Parathyroid adenoma (tissue), 2 donors: ENCODE measurements at regions not wholly inside any gene's neighbourhood (a gene's known extent, or its start where the extent isn't known, plus 50 kb on each side); places are given as distances from the start of the nearest gene placed in this dataset.
"Not testable (repeated sequence)": the region's sequence is repeated elsewhere in the genome, so short reads cannot be mapped to it uniquely, and the experiment has no call there.

Experiments
- H2AFZ ChIP-seq: fragments of 300-600 bp; sonication (generic); one replicate; pipeline ENCODE4 v1.7.0; 2017; ENCODE audit warnings: antibody characterized with exemption, mild to moderate bottlenecking
- H3K27ac ChIP-seq: fragments of 300-600 bp; sonication (generic); one replicate; pipeline ENCODE4 v1.7.0; 2017
- H3K27me3 ChIP-seq: fragments of 300-600 bp; sonication (generic); one replicate; pipeline ENCODE4 v1.7.0; 2017; ENCODE audit warnings: low read length; ENCODE audit not compliant: control insufficient read depth, insufficient read depth
- H3K36me3 ChIP-seq: fragments of 300-600 bp; sonication (generic); one replicate; pipeline ENCODE4 v1.7.0; 2017; ENCODE audit warnings: low read length; ENCODE audit not compliant: control insufficient read depth, insufficient read depth
- H3K4me1 ChIP-seq: fragments of 300-600 bp; sonication (generic); one replicate; pipeline ENCODE4 v1.7.0; 2017; ENCODE audit warnings: control low read depth
- H3K4me2 ChIP-seq: fragments of 300-600 bp; sonication (generic); one replicate; pipeline ENCODE4 v1.7.0; 2017; ENCODE audit warnings: low read length
- H3K4me3 ChIP-seq: fragments of 300-600 bp; sonication (generic); one replicate; pipeline ENCODE4 v1.7.0; 2017; ENCODE audit warnings: low read depth, low read length
- H3K79me2 ChIP-seq: fragments of 300-600 bp; sonication (generic); one replicate; pipeline ENCODE4 v1.7.0; 2017; ENCODE audit warnings: control low read depth
- H3K9ac ChIP-seq: fragments of 300-600 bp; sonication (generic); one replicate; pipeline ENCODE4 v1.7.0; 2017; ENCODE audit warnings: mild to moderate bottlenecking
- H3K9me3 ChIP-seq: fragments of 300-600 bp; sonication (generic); one replicate; pipeline ENCODE4 v1.7.0; 2017; ENCODE audit warnings: low read length; ENCODE audit not compliant: control insufficient read depth
- TF ChIP-seq, protein P1 (sequence below): fragments of 300-600 bp; sonication (generic); IDR thresholded peaks from one replicate; pipeline ENCODE4 v1.7.0; 2017; ENCODE audit warnings: antibody characterized with exemption, mild to moderate bottlenecking
- donor health status: primary hyperparathyroidism.

DNA sequence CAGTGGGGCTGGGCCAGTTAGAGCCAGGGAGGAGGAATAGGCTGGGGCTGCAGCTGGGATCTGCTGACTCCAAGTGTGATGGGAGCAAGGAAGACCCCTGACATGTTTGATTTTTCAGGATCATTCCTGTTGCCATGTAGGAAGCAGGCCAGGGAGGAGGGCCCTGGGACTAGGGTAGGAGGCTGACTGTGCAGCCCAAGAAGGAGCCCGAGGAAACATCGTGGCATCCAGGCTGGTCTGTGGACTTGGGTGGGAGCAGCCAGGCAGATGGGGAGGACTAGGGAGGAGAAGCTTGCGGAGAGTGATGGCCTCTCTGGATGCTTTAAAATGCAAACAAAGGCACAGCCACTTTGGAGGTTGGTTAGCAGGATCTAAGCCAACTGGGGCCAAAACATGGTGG lies 311.4 kb upstream of the WSB1 start:
- not testable (repeated sequence) for H3K27ac ChIP-seq, H3K4me3 ChIP-seq, H3K4me2 ChIP-seq, H3K9me3 ChIP-seq, H3K36me3 ChIP-seq, H3K4me1 ChIP-seq, H3K79me2 ChIP-seq, H2AFZ ChIP-seq, H3K9ac ChIP-seq, H3K27me3 ChIP-seq

DNA sequence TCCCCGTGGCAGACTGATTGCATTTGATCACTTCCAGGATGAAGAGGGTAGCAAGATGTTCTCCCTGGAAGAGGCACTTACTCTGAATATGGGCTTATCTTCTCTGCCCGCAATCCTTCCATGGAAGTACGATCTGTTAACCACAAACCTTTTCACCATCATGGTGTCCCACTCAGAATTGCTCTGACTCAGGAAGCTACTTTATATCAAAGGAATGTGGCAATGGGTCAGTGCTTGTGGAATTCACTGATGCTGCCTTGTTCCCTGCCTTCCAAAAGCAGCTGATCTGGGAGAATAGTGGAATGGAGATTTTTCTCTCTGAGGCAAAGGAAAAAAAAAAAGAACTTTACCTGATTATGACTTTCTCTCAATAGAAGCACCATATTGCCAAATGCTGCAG lies 306.1 kb upstream of the WSB1 start:
- not testable (repeated sequence) for H3K27me3 ChIP-seq, H2AFZ ChIP-seq, H3K4me1 ChIP-seq, H3K4me3 ChIP-seq, H3K27ac ChIP-seq, H3K9ac ChIP-seq, H3K79me2 ChIP-seq, H3K9me3 ChIP-seq, H3K36me3 ChIP-seq, H3K4me2 ChIP-seq

DNA sequence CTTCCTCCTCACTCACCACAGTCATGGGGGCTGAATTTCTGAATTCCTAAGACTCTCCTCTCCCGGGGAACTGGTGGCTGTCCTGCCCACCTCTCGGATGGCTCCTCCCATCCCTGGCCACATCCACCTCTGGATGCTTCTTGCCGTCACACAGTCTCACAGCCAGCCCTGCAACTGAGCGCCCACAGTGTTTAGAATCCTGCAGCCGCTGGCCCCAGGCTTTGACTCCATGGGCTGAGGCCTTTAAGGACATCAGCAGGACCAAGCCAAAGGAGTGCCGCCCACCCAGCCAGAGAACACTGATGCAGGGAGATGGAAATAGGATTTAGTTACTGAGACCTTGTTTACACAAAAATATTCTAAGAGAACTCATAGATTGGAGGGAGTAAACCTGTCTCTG lies 299.3 kb upstream of the WSB1 start:
- not testable (repeated sequence) for H3K4me2 ChIP-seq, H3K79me2 ChIP-seq, H3K9me3 ChIP-seq, H3K4me1 ChIP-seq, H3K36me3 ChIP-seq, H3K27ac ChIP-seq, H3K27me3 ChIP-seq, H2AFZ ChIP-seq, H3K4me3 ChIP-seq, H3K9ac ChIP-seq

DNA sequence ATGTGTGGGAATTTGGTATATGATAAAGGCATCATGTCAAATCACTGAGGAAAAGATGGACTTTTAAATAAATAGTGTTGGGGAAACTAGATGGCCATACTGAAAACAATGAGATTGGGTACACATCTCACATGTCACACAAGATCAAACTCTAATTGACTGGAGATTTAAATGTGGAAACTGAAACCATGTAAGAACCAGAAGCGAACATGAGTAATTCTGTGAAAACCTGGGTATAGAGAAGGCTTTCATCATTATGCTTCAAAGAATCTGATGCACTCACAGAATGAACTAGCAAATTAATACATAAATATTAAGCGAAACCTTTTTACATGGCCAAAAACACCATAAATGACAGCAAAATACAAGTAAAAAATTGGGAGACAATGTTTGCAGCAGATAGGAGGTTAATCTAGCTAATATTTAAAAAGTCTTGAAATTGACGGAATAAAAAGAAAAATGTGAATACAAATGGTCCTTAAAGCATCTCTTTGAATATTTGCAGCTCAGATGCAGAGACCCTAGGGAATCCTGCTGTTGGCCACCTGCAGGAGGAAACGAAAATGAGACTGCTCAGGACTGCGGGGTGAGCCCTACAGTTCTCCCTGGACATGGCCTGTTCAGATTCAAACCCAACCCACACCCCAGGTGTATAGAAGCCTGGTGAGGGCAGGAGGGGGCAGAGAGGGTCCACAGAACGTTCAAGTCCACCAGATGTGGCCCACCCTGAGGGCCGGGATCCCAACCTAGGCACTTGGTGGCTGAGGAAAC lies 297.6 kb upstream of the WSB1 start:
- H3K9ac ChIP-seq, H3K27me3 ChIP-seq, H3K4me3 ChIP-seq, H2AFZ ChIP-seq, H3K4me1 ChIP-seq, H3K4me2 ChIP-seq, H3K79me2 ChIP-seq, H3K36me3 ChIP-seq, H3K9me3 ChIP-seq, H3K27ac ChIP-seq: not testable (repeated sequence)

DNA sequence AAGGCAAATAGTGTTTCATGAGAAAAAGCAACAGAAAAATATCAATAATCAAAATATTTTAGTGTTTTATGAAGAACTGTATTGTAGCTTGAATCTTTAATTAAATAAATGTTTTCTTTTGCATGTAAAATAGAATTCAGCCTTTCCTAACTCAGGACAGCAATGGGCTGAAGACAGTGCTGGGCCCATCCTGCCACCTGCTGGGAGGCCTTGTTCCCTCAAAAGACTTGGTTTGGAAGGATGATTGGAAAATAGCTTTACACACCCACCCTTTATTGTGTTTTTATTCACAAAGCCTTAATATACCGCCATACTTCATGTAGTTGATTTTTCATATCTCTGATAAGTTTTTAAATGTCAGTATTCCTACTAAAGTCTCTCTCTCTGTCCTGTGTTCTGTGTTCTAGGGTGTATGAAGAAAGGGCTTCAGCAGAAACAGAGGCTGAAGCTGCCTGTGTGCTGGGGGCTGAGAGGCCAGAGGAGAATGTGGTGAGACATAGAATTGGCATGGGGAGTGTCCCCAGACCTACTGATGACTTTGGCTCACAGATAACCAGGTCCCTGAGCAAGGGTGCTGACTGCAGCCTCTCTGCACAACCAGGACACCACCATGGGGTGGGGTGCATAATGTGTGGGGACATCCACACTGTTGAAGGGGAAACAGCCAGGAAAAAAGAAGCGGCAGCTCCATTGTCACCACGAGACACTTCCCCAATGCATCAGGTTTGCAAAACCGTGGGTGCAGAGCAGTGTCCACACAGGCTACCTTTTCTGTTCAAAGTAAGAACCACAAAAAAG lies 286.0 kb upstream of the WSB1 start:
- not testable (repeated sequence) for H3K27me3 ChIP-seq, H3K79me2 ChIP-seq, H3K9ac ChIP-seq, H3K4me2 ChIP-seq, H2AFZ ChIP-seq, H3K27ac ChIP-seq, H3K9me3 ChIP-seq, H3K4me1 ChIP-seq, H3K4me3 ChIP-seq, H3K36me3 ChIP-seq

DNA sequence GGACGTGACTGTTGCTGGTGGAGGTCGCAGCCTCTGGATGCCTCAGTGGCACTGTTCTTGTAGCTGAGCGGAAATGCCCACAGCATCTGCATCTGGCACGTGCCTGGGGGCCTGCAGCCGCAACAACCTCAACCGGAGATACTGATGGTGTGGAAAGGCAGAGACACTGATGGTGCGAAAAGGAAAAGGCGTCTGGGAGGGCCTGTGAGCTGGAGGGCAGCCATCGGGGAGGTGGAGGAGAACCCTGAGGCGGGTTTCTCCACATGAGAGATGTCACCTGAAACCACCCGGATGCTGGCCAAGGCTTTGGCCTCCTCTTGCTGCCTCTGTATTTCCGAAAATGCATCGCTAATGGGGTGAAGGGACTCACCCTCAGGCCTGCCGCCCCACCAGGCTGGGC lies 284.8 kb upstream of the WSB1 start:
- Histone ChIP-seq H3K4me1 (no peaks in the 10 kb centered on the region), H3K4me2 (no peak overlapping the region), H3K27me3 (no peaks in the 10 kb centered on the region), H2AFZ (no peak overlapping the region), H3K36me3 (no peaks in the 10 kb centered on the region), H3K9ac (no peak overlapping the region), H3K9me3 (no peaks in the 10 kb centered on the region), H3K27ac (no peak overlapping the region), H3K79me2 (no peaks in the 10 kb centered on the region), H3K4me3 (no peak overlapping the region)
- TF ChIP-seq, protein P1, sequence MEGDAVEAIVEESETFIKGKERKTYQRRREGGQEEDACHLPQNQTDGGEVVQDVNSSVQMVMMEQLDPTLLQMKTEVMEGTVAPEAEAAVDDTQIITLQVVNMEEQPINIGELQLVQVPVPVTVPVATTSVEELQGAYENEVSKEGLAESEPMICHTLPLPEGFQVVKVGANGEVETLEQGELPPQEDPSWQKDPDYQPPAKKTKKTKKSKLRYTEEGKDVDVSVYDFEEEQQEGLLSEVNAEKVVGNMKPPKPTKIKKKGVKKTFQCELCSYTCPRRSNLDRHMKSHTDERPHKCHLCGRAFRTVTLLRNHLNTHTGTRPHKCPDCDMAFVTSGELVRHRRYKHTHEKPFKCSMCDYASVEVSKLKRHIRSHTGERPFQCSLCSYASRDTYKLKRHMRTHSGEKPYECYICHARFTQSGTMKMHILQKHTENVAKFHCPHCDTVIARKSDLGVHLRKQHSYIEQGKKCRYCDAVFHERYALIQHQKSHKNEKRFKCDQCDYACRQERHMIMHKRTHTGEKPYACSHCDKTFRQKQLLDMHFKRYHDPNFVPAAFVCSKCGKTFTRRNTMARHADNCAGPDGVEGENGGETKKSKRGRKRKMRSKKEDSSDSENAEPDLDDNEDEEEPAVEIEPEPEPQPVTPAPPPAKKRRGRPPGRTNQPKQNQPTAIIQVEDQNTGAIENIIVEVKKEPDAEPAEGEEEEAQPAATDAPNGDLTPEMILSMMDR = no peak

DNA sequence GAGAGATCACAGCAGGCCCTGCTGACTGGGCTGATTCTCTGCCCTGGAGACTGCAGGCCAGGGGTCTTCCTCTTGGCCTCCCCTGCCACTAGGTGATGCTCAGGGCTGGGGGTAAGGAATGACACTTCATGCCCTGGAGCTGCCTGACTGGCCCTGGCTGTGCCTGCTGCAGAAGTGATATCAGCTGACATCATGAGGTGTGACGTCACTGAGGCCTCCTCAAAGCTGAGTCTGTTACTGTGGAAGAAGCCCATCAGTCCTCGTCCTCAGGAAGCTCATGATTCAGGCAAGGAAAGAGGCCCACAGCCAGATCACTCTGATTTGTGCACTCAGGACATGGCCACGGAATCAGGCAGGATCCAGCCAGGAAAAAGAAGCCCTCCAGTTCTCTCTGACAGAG lies 283.8 kb upstream of the WSB1 start:
- not testable (repeated sequence) for H3K9ac ChIP-seq, H3K4me1 ChIP-seq, H3K79me2 ChIP-seq, H3K4me3 ChIP-seq, H3K4me2 ChIP-seq, H3K27ac ChIP-seq, H3K27me3 ChIP-seq, H3K9me3 ChIP-seq, H3K36me3 ChIP-seq, H2AFZ ChIP-seq

DNA sequence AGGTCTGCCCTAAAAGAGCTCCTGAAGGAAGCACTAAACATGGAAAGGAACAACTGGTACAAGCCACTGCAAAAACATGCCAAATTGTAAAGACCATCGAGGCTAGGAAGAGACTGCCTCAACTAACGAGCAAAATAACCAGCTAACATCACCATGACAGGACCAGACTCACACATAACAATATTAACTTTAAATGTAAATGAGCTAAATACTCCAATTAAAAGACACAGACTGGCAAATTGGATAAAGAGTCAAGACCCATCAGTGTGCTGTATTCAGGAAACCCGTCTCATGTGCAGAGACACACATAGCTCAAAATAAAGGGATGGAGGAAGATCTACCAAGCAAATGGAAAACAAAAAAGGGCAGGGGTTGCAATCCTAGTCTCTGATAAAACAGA lies 263.4 kb upstream of the WSB1 start:
- not testable (repeated sequence) for H3K9ac ChIP-seq, H3K27ac ChIP-seq, H3K36me3 ChIP-seq, H3K4me1 ChIP-seq, H3K4me3 ChIP-seq, H3K79me2 ChIP-seq, H3K4me2 ChIP-seq, H3K27me3 ChIP-seq, H3K9me3 ChIP-seq, H2AFZ ChIP-seq
